HepG2 (cell line): ENCODE measurements at regions not wholly inside any gene's neighbourhood (a gene's known extent, or its start where the extent isn't known, plus 50 kb on each side); places are given as distances from the start of the nearest gene placed in this dataset.

Experiments used
- ATF7-NPFF ChIP-seq: sonication (generic); formaldehyde crosslinking; IDR thresholded peaks from 2 replicates; pipeline ENCODE4 v1.8.1; 2023; ENCODE audit warnings: mild to moderate bottlenecking, low read depth, missing genetic modification reagents, moderate library complexity
- DR1 ChIP-seq: sonication (generic); formaldehyde crosslinking; IDR thresholded peaks from 2 replicates; pipeline ENCODE4 v1.8.0; 2021; ENCODE audit warnings: mild to moderate bottlenecking, missing genetic modification reagents, inconsistent platforms
- NR2F2 ChIP-seq: IDR thresholded peaks from 2 replicates; pipeline ENCODE4 v1.6.1; 2012; ENCODE audit warnings: low read depth, inconsistent platforms, borderline replicate concordance
- NR2F6 ChIP-seq, 2 experiments: IDR thresholded peaks; 2 replicates each; pipeline ENCODE4 v1.6.1; 2016; ENCODE audit warnings: antibody characterized with exemption in 1 of 2, mild to moderate bottlenecking in 1 of 2
- SATB2 ChIP-seq: sonication (generic); formaldehyde crosslinking; IDR thresholded peaks from 2 replicates; pipeline ENCODE4 v1.5.0; 2020; ENCODE audit warnings: missing genetic modification reagents
- SP4 ChIP-seq: sonication (generic); formaldehyde crosslinking; IDR thresholded peaks from 2 replicates; pipeline ENCODE4 v1.8.1; 2023; ENCODE audit warnings: mild to moderate bottlenecking, missing genetic modification reagents
- TEAD2 ChIP-seq: sonication (generic); formaldehyde crosslinking; IDR thresholded peaks from 2 replicates; pipeline ENCODE4 v1.9.0; 2021; ENCODE audit warnings: missing genetic modification reagents
- ZNF280D ChIP-seq: sonication (generic); formaldehyde crosslinking; IDR thresholded peaks from 2 replicates; pipeline ENCODE4 v1.5.1; 2020; ENCODE audit warnings: mild to moderate bottlenecking, missing genetic modification reagents
- ZNF382 ChIP-seq: sonication (generic); formaldehyde crosslinking; IDR thresholded peaks from 2 replicates; pipeline ENCODE4 v1.5.0; 2020; ENCODE audit warnings: missing genetic modification reagents, mild to moderate bottlenecking, borderline replicate concordance
- TF ChIP-seq, protein P1 (sequence below): sonication (generic); formaldehyde crosslinking; IDR thresholded peaks from 2 replicates; pipeline ENCODE4 v1.4.0; 2020; ENCODE audit warnings: missing genetic modification reagents
- TF ChIP-seq, protein P2 (sequence below): sonication (generic); formaldehyde crosslinking; IDR thresholded peaks from 2 replicates; pipeline ENCODE4 v1.9.0; 2021; ENCODE audit warnings: mild to moderate bottlenecking, missing genetic modification reagents
- TF ChIP-seq, protein P3 (sequence below), 2 experiments: sonication (generic) in 1 of 2; formaldehyde crosslinking in 1 of 2; IDR thresholded peaks; 2 replicates each; pipeline versions ENCODE4 v1.5.1 to v1.6.1; 2011 to 2020; ENCODE audit warnings: borderline replicate concordance in 1 of 2, low read depth in 1 of 2, low read length in 1 of 2, mild to moderate bottlenecking in 1 of 2, missing genetic modification reagents in 1 of 2, moderate library complexity in 1 of 2

DNA sequence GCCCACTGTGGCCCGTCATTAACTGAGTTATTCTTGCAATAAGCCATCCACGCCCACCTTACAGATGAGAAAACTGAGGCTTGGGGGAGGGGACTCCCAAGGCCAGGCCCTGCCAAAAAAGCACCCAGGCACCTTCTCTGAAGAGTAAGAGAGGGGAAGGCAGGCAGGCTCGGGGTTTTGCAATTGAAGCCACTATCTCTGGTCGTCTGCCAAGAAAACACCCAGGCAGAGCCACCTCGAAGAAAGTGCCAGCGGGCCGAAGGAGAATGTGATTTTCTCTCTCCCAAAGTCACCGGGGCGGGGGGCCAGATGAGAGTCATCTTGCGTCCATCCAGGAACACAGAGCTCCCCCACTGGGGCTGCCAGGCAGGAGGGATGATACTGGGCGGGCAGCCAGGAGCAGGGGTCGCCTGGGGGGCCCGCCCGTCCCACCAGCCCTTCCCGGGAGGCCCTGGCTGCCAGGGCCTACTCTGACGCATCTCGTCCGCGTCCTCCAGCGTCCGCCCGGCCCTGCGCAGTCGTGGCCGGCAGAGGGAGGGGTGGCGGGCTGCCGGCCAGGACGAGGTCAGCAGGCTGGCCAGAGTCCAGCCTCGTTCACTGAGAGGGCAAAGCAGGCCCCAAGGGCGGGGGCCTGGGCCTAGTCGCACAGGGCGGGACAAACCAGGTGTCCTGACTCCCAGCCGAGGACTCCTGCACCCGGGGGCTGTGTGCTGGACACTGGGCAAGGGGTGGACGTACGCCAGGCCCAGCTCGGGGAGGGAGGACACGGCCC, 74.3 kb downstream of the RFLNA start (continued):
- TF ChIP-seq, protein P1, sequence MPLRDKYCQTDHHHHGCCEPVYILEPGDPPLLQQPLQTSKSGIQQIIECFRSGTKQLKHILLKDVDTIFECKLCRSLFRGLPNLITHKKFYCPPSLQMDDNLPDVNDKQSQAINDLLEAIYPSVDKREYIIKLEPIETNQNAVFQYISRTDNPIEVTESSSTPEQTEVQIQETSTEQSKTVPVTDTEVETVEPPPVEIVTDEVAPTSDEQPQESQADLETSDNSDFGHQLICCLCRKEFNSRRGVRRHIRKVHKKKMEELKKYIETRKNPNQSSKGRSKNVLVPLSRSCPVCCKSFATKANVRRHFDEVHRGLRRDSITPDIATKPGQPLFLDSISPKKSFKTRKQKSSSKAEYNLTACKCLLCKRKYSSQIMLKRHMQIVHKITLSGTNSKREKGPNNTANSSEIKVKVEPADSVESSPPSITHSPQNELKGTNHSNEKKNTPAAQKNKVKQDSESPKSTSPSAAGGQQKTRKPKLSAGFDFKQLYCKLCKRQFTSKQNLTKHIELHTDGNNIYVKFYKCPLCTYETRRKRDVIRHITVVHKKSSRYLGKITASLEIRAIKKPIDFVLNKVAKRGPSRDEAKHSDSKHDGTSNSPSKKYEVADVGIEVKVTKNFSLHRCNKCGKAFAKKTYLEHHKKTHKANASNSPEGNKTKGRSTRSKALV (CRISPR knock-in tag), result peak; percentile 65; the same call in 1 of the 2 replicates
- no peak for TF ChIP-seq SATB2 (CRISPR knock-in tag)
- peak; percentile 52; the same call in 1 of the 2 replicates for TF ChIP-seq SP4
- TF ChIP-seq ZNF280D (CRISPR knock-in tag), result peak; percentile 65; the same call in 1 of the 2 replicates
- TF ChIP-seq, protein P2, sequence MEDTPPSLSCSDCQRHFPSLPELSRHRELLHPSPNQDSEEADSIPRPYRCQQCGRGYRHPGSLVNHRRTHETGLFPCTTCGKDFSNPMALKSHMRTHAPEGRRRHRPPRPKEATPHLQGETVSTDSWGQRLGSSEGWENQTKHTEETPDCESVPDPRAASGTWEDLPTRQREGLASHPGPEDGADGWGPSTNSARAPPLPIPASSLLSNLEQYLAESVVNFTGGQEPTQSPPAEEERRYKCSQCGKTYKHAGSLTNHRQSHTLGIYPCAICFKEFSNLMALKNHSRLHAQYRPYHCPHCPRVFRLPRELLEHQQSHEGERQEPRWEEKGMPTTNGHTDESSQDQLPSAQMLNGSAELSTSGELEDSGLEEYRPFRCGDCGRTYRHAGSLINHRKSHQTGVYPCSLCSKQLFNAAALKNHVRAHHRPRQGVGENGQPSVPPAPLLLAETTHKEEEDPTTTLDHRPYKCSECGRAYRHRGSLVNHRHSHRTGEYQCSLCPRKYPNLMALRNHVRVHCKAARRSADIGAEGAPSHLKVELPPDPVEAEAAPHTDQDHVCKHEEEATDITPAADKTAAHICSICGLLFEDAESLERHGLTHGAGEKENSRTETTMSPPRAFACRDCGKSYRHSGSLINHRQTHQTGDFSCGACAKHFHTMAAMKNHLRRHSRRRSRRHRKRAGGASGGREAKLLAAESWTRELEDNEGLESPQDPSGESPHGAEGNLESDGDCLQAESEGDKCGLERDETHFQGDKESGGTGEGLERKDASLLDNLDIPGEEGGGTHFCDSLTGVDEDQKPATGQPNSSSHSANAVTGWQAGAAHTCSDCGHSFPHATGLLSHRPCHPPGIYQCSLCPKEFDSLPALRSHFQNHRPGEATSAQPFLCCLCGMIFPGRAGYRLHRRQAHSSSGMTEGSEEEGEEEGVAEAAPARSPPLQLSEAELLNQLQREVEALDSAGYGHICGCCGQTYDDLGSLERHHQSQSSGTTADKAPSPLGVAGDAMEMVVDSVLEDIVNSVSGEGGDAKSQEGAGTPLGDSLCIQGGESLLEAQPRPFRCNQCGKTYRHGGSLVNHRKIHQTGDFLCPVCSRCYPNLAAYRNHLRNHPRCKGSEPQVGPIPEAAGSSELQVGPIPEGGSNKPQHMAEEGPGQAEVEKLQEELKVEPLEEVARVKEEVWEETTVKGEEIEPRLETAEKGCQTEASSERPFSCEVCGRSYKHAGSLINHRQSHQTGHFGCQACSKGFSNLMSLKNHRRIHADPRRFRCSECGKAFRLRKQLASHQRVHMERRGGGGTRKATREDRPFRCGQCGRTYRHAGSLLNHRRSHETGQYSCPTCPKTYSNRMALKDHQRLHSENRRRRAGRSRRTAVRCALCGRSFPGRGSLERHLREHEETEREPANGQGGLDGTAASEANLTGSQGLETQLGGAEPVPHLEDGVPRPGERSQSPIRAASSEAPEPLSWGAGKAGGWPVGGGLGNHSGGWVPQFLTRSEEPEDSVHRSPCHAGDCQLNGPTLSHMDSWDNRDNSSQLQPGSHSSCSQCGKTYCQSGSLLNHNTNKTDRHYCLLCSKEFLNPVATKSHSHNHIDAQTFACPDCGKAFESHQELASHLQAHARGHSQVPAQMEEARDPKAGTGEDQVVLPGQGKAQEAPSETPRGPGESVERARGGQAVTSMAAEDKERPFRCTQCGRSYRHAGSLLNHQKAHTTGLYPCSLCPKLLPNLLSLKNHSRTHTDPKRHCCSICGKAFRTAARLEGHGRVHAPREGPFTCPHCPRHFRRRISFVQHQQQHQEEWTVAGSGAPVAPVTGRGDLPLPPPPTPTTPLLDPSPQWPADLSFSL (CRISPR knock-in tag), result no peak
- no peak for TF ChIP-seq ATF7-NPFF (CRISPR knock-in tag)
- peak; percentile 74; the same call in 1 of the 2 replicates for TF ChIP-seq NR2F6 (IDR thresholded peaks at IDR 0.05)
- TF ChIP-seq NR2F6 (CRISPR knock-in tag; IDR thresholded peaks at IDR 0.05), result peak; percentile 86
- TF ChIP-seq TEAD2, result no peak
- TF ChIP-seq, protein P3, sequence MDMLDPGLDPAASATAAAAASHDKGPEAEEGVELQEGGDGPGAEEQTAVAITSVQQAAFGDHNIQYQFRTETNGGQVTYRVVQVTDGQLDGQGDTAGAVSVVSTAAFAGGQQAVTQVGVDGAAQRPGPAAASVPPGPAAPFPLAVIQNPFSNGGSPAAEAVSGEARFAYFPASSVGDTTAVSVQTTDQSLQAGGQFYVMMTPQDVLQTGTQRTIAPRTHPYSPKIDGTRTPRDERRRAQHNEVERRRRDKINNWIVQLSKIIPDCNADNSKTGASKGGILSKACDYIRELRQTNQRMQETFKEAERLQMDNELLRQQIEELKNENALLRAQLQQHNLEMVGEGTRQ (IDR thresholded peaks at IDR 0.05; ENCODE audit: low read depth, low read length), result no peak
- TF ChIP-seq, protein P3 (CRISPR knock-in tag; IDR thresholded peaks at IDR 0.05; ENCODE audit: borderline replicate concordance), result no peak
- TF ChIP-seq NR2F2, result peak; percentile 53; the same call in 1 of the 2 replicates
- peak; percentile 66; the same call in 1 of the 2 replicates for TF ChIP-seq DR1 (CRISPR knock-in tag)
- TF ChIP-seq ZNF382 (CRISPR knock-in tag), result no peak
